ENCODE measurements at regions not wholly inside any gene's neighbourhood (a gene's known extent, or its start where the extent isn't known, plus 50 kb on each side); places are given as distances from the start of the nearest gene placed in this dataset.

- no peaks in the 10 kb centered on the region for H3K27me3 Mint-ChIP-seq
- intact Hi-C loops (cut with micrococcal nuclease): no loop called here
- H3K27ac Mint-ChIP-seq: no peak overlapping the region
- H3K4me1 Mint-ChIP-seq: no peaks in the 10 kb centered on the region
- ChIA-PET CTCF (no interaction called here), POLR2A (no interaction called here)
- no peak overlapping the region for H3K4me3 Mint-ChIP-seq
- TF ChIP-seq, protein P1, sequence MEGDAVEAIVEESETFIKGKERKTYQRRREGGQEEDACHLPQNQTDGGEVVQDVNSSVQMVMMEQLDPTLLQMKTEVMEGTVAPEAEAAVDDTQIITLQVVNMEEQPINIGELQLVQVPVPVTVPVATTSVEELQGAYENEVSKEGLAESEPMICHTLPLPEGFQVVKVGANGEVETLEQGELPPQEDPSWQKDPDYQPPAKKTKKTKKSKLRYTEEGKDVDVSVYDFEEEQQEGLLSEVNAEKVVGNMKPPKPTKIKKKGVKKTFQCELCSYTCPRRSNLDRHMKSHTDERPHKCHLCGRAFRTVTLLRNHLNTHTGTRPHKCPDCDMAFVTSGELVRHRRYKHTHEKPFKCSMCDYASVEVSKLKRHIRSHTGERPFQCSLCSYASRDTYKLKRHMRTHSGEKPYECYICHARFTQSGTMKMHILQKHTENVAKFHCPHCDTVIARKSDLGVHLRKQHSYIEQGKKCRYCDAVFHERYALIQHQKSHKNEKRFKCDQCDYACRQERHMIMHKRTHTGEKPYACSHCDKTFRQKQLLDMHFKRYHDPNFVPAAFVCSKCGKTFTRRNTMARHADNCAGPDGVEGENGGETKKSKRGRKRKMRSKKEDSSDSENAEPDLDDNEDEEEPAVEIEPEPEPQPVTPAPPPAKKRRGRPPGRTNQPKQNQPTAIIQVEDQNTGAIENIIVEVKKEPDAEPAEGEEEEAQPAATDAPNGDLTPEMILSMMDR (IDR thresholded peaks at IDR 0.05): no peak
- no peaks in the 10 kb centered on the region for H3K9me3 Mint-ChIP-seq
- no peaks in the 10 kb centered on the region for H3K36me3 Mint-ChIP-seq (ENCODE audit: low read depth)
- DNase-seq (no peak), ATAC-seq (ENCODE audit: low read depth) (no peak)
These were observed 1138.8 kb upstream of the NXPH2 start for GRCh38 chr2:139918982-139919381.

GRCh38 chr2:139917690-139918384 lies 1137.6 kb upstream of the NXPH2 start:
- DNase-seq (no peak), ATAC-seq (ENCODE audit: low read depth) (no peak)
- Mint-ChIP-seq H3K36me3 (ENCODE audit: low read depth) (no peaks in the 10 kb centered on the region), H3K4me1 (no peaks in the 10 kb centered on the region), H3K27me3 (no peaks in the 10 kb centered on the region), H3K9me3 (no peaks in the 10 kb centered on the region), H3K4me3 (no peak overlapping the region), H3K27ac (no peak overlapping the region)
- ChIA-PET POLR2A (no interaction called here), CTCF (no interaction called here)
- TF ChIP-seq, protein P1 (IDR thresholded peaks at IDR 0.05): no peak
- intact Hi-C loops (cut with micrococcal nuclease): no loop called here

GRCh38 chr2:139916822-139917221 lies 1136.6 kb upstream of the NXPH2 start:
- Mint-ChIP-seq H3K36me3 (ENCODE audit: low read depth) (no peaks in the 10 kb centered on the region), H3K4me1 (no peaks in the 10 kb centered on the region), H3K27ac (no peak overlapping the region), H3K27me3 (no peaks in the 10 kb centered on the region), H3K9me3 (no peaks in the 10 kb centered on the region), H3K4me3 (no peak overlapping the region)
- ATAC-seq (ENCODE audit: low read depth) (no peak), DNase-seq (no peak)
- intact Hi-C loops (cut with micrococcal nuclease): no loop called here
- TF ChIP-seq, protein P1 (IDR thresholded peaks at IDR 0.05): no peak
- CTCF ChIA-PET: no interaction called here
- POLR2A ChIA-PET: no interaction called here

DNA sequence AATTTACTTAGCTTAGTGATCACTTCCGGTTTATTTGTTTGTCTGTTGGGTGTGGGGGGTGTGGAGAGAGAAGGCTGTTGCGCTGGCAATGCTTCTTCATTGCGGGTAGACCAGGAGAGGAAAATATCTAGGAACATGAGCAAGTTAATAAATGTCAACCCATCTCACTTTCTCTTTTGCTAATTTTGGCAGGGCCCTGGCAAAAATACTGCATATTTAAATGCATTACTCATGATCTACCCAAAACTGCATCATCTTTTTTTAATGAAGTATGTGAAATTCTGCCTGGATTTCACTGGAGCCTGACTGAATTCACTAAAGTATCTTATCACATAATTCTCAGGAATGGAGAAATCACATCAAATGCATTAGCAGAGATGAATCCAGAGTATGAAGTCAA lies 1131.0 kb upstream of the NXPH2 start:
- POLR2A ChIA-PET: no interaction called here
- Mint-ChIP-seq H3K9me3 (no peaks in the 10 kb centered on the region), H3K4me1 (no peaks in the 10 kb centered on the region), H3K27me3 (no peaks in the 10 kb centered on the region), H3K27ac (no peak overlapping the region), H3K36me3 (ENCODE audit: low read depth) (no peaks in the 10 kb centered on the region), H3K4me3 (no peak overlapping the region)
- intact Hi-C loops (cut with micrococcal nuclease): no loop called here
- TF ChIP-seq, protein P1 (IDR thresholded peaks at IDR 0.05): no peak
- no peak for DNase-seq
- ATAC-seq (ENCODE audit: low read depth): no peak
- CTCF ChIA-PET: no interaction called here

GRCh38 chr2:139909136-139909535 lies 1128.9 kb upstream of the NXPH2 start:
- ChIA-PET POLR2A (no interaction called here), CTCF (no interaction called here)
- Mint-ChIP-seq H3K36me3 (ENCODE audit: low read depth) (no peaks in the 10 kb centered on the region), H3K27ac (no peak overlapping the region), H3K9me3 (peaks cover 1% of the 10 kb centered on the region), H3K4me1 (no peaks in the 10 kb centered on the region), H3K4me3 (no peak overlapping the region), H3K27me3 (no peaks in the 10 kb centered on the region)
- TF ChIP-seq, protein P1 (IDR thresholded peaks at IDR 0.05): no peak
- ATAC-seq (ENCODE audit: low read depth) (no peak), DNase-seq (no peak)
- intact Hi-C loops (cut with micrococcal nuclease): no loop called here

Measured in activated B cell treated with CpG ODN at 0.5 μM for 24 hours (primary cell).